ENCODE measurements at regions not wholly inside any gene's neighbourhood (a gene's known extent, or its start where the extent isn't known, plus 50 kb on each side); places are given as distances from the start of the nearest gene placed in this dataset.
A peak's percentile ranks its signal among the peaks of the same experiment; 100 is the strongest.
"Not testable (repeated sequence)": the region's sequence is repeated elsewhere in the genome, so short reads cannot be mapped to it uniquely, and the experiment has no call there.

DNA sequence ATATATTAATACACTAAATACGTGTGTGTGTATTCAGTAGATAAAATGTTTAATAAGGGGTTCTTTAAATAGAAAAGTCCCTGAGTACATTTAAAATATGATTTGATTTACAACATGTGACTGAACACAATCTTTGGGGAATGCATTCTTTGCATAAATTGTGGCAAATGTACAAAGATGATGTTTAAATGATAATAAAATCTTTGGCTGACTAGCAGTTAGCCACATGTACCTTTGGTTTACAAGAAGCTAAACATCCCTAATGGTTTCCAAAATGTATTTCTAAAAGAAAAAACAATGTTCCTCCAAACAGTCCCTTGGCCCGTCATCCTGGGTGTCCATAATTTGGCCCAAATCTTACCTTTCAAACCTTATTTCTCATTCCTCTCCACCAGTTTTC, 106.4 kb upstream of the MARK1 start:
- FAIRE-seq (no peak), DNase-seq (ENCODE audit: extremely low spot score, insufficient read length, low read depth) (no peak)

DNA sequence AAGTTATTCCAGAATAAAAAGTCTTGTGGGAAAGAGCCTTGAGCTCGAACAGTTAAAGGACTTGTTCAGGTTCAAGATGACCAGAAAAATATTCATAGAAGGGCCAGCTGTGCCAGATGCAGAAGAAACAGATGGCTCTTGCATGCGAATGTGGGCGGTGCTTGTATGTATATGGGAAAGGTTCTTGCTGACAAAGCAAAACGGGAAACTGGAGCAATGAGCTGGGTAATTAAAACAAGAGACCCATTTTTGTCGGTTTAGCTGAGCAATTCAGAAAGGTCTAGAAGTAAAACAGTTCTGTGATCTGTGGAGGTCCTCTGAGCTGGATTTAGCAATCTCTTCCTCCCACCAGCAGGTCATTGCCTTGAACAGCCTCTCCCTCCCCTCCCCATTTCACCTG, 107.2 kb upstream of the MARK1 start:
- FAIRE-seq: no peak
- no peak for DNase-seq (ENCODE audit: extremely low spot score, insufficient read length, low read depth)

DNA sequence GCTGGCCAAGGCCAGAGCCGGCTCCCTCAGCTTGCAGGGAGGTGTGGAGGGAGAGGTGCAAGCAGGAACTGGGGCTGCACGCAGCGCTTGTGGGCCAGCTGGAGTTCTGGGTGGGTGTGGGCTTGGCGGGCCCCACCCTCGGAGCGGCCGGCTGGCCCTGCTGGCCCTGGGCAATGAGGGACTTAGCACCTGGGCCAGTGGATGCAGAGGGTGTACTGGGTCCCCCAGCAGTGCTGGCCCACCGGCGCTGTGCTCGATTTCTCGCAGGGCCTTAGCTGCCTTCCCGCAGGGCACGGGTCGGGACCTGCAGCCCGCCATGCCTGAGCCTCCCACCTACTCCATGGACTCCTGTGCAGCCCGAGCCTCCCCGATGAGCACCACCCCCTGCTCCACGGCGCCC, 115.6 kb upstream of the MARK1 start:
- not testable (repeated sequence) for DNase-seq (ENCODE audit: extremely low spot score, insufficient read length, low read depth); FAIRE-seq

DNA sequence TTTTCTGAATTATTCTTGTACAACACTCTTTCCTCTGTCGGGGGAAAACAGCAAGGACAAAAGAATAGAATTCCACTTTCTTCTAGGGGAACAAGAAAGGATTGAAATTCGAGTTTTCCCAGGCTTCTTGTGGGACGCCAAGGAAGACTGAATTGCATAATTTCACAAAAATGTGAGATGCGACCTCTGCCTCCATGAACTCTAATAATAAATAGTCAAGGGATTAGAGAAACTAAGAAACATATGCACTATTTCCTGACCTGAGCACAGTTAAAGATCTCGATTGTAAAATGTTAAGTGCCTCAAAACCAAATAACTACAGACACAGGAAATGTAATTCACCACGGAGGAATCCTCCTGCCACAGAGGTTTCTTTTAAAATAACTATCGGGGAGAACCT, 117.3 kb upstream of the MARK1 start:
- FAIRE-seq (no peak), DNase-seq (ENCODE audit: extremely low spot score, insufficient read length, low read depth) (no peak)

DNA sequence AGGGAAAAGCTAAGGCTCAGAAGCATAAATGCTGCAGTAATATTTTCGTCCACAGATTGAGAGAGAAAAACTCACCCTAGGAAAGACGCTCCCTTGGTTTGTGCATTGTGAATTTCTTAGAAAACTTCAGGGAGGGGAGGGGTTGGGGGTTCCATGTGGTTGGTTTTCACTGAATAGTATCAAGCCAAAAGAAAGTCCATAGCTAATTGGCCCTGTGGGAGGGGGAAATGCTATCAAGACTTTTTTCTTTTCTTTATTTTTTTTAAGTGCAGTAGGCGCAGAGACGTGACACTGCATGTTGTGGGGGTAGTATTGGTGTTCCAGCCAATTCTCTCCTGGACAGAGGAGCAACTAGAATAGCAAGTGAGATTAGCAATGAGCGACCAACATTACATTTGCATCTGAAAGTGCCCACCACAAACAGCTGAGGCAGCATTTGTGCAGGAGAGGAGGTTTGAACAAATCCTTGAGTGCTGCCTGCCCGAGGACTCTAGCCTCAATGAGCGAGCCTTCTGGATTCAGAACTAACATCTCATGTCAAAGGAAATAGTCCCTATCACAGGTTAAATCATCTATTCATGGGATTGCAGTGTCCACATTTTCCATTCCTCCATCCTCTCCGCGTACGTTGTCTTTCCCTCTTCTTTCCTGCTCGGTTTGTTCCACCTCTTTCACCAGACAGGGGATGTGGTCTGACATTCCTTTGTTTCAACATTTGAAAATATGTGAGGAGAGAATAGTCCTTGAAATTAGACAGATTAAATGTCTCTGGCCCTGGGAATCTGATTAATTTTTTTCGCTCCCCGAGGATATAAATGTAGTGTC, 118.0 kb upstream of the MARK1 start:
- no peak for DNase-seq (ENCODE audit: extremely low spot score, insufficient read length, low read depth)
- FAIRE-seq: no peak

DNA sequence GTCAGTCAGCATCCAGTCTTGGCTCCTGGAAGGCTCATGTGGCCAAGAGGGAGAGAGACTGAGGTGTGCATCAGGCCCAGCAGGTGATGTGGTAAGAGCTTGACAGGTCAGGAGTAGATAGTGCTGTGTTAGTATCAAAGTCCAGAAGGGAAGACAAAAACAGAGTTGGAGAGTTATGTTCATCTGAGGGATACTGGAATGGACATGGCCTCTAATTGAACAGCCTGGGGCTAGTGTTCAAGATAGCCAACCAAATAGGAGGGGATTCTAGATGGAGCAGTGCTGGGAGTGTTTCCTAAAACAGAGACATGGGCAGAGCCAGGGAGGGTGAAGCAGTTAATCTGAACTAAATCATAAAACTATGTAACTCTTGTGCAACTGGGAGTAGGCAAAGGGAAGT, 120.7 kb upstream of the MARK1 start:
- FAIRE-seq (no peak), DNase-seq (ENCODE audit: extremely low spot score, insufficient read length, low read depth) (no peak)

DNA sequence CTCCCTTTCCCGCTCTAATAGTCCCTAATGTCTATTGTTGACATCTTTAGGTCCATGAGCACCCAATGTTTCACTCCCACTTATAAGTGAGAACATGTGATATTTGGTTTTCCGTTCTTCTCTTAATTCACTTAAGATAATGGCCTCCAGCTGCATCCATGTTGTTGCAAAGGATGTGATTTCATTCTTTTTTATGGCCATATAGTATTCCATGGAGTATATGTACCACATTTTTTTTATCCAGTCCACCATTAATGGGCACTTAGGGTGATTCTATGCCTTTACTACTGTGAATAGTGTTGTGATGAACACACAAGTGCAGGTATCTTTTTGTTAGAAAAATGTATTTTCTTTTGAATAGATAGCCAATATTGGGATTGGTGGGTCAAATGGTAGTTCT, 126.0 kb upstream of the RAB3GAP2 start:
- no peak for FAIRE-seq

DNA sequence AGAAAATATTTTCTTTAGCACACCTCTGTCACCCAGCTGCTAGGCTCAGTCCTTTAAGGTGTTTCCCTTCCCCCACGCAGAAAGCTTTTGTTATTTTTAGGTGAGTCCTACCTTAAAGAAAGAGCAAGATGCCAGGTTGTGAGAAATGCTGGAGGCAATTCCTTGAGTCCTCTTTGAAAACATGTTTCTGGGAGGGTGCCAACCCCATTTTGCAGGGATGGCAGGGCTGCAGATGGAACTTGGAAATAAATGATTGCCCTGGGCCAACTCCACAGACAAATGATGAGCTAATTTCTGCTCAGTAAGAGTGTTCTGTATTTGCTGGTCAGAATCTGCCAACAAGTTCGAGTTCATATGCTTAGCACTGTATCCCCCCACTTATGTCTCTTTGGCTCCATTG, 119.2 kb upstream of the RAB3GAP2 start:
- FAIRE-seq (no peak), DNase-seq (ENCODE audit: extremely low spot score, insufficient read length, low read depth) (no peak)

More for the DNA sequence above, 126.0 kb upstream of the RAB3GAP2 start:
- no peak for DNase-seq (ENCODE audit: extremely low spot score, insufficient read length, low read depth)

DNA sequence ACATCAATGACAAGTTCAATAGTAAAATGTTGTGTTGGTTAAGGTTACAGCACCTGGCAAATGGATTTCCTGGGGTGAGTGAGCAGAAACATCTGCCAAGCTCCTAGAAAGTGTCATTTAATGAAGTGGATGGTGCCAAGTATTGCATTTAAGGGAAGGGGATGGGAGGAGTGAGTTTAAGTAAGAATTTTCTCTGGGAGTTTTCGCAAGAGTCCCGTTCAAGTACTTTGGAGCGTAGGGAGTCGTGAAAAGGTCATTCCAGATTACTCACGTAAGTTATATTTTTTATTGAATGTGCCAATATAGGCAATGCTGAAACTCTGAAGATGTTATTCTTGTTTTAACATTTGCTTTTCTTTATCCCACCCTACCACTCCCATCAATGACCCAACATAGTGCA, 117.4 kb upstream of the RAB3GAP2 start:
- FAIRE-seq: no peak
- no peak for DNase-seq (ENCODE audit: extremely low spot score, insufficient read length, low read depth)

DNA sequence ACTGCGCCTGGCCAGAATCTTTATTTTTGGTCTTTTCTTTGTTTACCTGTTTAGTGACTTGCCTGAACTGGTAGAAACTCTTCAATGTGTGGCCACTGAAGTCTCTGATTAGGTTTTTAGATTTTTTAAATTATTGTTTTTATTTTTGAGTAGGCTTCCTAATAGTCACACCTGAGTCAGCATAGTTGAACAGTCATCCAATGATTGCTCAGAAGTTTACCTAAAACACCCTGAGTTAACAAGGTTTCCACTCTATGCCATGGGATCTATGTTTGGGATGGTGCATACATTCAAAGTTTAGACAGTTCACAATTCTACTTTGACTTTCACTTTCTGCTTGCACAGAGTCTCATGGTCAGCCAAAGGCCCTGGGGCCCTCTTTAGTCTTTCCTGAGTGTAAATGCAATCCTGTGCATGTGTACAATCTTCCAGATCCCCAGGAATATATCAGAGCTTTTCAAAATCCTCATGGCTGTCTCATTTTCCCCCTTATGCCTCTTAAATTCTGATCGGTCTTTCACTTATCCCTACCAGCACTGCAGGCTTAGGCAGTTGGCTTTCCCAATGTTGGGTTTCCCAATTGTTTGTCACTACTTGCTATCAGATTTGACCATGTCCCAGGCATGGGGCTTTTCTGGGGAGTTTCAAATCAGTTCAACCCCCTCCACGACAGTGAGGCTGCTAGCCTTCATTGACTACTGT, 114.4 kb upstream of the RAB3GAP2 start:
- FAIRE-seq (peak; percentile 33), DNase-seq (ENCODE audit: extremely low spot score, insufficient read length, low read depth) (no peak)

DNA sequence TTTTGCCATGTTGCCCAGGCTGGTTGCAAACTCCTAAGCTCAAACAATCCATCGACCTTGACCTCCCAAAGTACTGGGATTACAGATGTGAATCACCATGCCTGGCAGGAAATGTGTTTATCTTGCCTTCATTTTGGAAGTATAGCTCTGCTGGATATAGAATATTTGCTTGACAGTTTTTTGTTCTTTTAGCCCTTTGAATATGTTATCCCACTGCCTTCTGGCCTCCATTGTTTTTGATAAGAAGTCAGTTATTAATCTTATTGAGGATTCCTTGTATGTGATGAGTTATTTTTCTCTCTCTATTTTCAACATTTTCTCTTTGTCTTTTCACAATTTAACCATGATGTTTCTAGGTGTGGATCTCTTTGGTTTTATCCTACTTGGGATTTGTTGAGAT, 112.9 kb upstream of the RAB3GAP2 start:
- DNase-seq (ENCODE audit: extremely low spot score, insufficient read length, low read depth): no peak
- FAIRE-seq: no peak

DNA sequence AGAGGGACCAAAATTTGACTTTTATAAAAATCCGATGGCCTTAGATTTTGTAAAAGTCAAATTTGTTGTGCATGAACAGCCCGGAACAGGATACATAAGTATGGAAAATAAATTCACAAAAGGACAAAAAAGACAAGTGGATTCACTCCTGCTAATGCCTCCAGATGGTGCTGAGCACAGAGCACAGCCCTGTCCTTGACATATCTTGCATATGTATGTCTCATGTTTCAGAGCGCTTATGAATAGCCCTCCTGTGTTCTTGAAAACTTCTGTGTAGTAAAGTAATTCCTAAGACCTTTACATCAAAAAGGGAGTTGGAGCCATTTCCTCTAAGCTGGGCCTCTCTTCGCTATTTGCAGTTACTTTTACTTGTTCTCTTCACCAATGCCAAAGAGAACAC, 110.7 kb upstream of the RAB3GAP2 start:
- DNase-seq (ENCODE audit: extremely low spot score, insufficient read length, low read depth) (no peak), FAIRE-seq (no peak)

DNA sequence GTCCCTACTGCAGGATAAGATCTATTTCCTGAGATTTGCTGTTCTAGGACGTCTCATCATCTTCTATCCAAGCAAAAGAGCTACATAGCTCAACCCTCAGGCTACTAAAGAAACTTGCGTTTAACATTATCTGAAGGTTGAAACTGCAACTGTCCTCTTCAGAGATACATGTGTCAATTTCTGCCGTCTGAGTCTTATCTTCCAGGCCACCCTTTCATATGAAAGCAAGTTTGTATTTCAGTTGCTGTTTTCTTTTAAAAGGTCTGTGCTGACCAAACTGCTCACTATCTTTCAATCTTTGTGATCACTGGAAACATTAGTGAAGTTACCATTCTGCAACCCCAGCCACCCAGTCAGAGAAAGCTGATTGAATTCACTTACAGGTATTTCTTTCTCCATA, 108.6 kb upstream of the RAB3GAP2 start:
- FAIRE-seq (no peak), DNase-seq (ENCODE audit: extremely low spot score, insufficient read length, low read depth) (no peak)

DNA sequence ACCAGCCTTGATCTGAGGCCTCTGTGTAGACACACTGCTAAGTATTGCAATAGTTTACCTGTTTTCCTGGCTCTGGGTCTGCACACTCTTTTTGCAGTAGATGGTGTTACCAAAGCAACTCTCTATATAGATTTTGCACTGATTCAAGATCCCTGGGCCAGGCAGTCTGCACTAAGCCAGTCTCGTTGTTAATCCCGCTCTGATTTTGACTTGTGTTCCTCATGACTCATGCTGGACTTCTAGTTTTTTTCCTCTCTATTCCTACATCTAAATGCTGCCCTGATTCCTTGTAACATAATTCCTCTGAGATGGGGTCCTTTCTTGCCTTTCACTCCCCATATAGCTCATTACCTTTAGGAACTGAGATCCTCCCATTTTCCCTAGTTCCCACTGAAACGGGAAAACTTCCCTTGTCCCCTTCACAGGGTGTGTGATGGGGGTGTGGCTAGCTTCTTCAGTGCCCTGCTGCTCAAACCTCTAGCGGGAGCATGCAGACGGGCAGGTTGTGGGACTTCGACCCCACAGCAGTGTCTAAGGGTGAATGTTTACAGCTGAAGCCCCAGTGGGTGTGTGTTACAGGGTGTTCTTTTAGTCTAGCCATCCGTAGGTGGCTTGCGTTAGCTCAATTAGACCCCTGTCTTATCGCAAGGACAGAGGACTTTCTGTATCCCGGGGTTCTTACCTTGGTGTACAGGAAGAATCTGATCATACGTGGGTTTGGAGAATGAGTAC, 106.5 kb upstream of the RAB3GAP2 start:
- FAIRE-seq: no peak
- no peak for DNase-seq (ENCODE audit: extremely low spot score, insufficient read length, low read depth)

DNA sequence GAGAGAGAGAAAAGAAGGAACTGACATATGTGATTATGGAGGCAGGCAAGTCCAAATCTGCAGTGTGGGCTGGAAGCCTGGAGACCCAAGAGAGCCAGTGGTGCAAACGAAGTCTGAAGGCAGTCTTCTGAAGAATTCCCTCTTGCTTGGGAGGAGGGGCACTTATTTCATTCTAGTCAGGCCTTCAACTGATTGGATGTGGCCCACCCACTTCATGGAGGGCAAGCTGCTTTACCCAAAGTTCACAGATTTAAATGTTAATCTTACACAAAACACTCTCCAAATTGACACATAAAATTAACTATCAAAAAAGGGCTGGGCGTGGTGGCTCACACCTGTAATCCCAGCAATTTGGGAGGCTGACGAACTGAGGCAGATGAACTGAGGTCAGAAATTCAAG, 103.5 kb upstream of the RAB3GAP2 start:
- no peak for DNase-seq (ENCODE audit: extremely low spot score, insufficient read length, low read depth)
- no peak for FAIRE-seq

DNA sequence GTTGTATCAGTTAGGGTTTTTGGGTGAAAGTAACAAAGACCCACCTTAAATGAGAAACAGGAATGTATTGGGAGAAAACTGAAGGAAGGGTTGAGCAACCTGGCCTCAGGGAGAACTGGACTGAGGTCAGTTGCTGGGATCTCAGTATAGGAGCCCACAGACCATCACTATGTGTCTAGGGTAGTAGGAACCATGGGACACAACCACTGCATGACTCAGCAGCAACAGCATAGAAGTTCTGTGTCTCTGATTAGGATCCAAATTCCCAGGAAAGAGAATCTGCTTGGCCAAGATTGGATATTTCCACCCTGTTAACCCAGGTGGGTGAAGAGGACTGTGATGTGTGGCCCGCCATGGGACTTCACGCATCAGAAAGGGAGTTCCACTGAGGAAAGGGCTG, 102.2 kb upstream of the RAB3GAP2 start:
- no peak for DNase-seq (ENCODE audit: extremely low spot score, insufficient read length, low read depth)
- no peak for FAIRE-seq

DNA sequence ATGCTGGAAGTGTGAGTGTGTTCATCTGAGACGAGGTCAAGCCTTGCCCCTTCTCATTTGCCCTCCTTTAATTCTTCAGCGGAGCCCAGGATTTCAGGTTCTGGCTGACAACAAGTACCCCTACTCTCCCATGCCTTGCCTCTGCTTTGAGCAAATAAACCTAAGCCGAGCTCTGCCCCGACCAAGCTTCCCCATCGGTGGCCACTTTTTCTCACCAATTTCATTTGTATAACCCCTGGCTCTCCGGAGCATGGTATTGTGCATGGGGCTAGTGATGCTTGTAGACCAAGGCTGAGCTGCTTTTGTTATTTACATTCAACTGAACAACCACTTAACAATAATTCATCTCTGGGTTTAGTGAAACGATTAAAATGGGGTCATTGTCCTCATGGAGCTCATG, 100.2 kb upstream of the RAB3GAP2 start:
- no peak for DNase-seq (ENCODE audit: extremely low spot score, insufficient read length, low read depth)
- FAIRE-seq: no peak

DNA sequence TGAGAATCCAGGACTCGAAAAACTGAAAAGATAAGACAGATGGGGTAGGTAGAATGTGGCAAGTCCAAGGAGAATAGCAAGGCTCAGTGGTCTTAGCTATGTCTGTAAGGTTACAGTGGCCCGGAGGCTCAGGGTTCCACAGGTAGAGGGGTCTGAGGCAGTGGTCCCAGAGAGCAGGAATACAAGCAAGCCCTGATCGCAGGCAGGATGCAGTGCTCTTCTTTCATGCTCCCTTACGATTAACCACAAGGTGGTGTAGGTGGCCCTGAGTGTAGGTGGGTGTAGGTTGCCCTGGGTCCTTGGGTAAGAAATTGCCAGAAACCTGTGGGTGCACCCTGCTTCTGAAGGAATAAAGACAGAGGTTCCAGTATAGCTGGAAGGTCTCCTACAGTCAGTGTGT, 99.1 kb upstream of the RAB3GAP2 start:
- no peak for FAIRE-seq

DNA sequence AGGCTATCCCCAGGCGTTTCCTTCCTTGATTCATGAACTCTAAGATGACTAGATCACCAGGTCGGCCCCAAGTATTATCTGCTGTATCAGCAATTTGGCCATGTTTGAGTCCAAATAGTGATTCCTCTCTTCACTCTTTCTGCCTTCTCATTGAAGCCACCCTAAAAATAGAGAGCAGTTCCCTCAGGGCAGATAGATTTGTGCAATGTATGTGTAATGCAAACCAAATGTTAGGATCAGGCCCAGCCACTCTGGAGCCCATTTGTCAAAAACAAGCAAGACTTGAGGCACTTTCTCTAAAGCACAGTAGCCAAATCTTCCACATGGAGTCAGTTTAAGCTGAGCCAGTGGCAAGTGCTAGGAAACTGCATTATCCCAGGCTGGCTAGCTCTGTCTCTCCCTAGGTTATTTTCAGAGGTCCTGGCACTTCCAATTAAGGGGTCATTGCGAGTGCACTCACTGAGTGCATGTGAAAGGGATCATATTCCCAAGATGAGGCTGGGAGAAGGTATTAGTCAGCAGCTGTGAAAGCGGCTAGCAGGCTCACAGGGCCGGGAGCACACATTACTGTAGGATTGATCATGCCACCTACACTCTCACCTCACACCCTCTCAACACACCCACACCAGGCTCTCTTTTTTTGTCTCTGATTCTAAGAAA, 97.9 kb upstream of the RAB3GAP2 start:
- DNase-seq (ENCODE audit: extremely low spot score, insufficient read length, low read depth): no peak
- no peak for FAIRE-seq

More for the DNA sequence above, 99.1 kb upstream of the RAB3GAP2 start:
- DNase-seq (ENCODE audit: extremely low spot score, insufficient read length, low read depth): no peak

DNA sequence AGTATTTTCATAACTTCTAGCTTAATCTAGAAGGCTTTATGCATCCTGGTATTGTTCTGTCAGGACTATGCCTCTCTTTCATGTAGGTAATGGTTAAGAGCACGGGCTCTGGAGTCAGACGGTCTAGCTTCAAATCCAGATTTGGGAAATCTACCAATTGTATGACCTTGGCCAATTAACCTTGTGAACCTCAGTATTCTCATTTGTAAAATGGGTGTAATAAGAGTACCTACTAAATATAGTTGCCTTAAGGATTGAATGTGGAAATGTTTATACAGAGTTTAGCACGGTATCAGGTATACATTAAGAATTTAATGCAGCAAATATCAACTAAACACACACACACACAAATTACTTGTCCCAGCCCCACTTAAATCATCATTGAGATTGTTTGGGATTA, 97.3 kb upstream of the RAB3GAP2 start:
- FAIRE-seq (no peak), DNase-seq (ENCODE audit: extremely low spot score, insufficient read length, low read depth) (no peak)
